Stimulated activated CD8-positive, alpha-beta memory T cell treated with anti-CD3 and anti-CD28 coated beads, Interleukin-2, amount 100 ng/mL, for 1 hour (primary cell): ENCODE measurements at regions not wholly inside any gene's neighbourhood (a gene's known extent, or its start where the extent isn't known, plus 50 kb on each side); places are given as distances from the start of the nearest gene placed in this dataset.
"Not testable (repeated sequence)": the region's sequence is repeated elsewhere in the genome, so short reads cannot be mapped to it uniquely, and the experiment has no call there.

ENCODE experiments used
- DNase-seq, 2 donors: peaks; one replicate each; pipeline ENCODE4 v3.0.0-alpha.2; 2020; ENCODE audit warnings: low read depth in 2 of 2

DNA sequence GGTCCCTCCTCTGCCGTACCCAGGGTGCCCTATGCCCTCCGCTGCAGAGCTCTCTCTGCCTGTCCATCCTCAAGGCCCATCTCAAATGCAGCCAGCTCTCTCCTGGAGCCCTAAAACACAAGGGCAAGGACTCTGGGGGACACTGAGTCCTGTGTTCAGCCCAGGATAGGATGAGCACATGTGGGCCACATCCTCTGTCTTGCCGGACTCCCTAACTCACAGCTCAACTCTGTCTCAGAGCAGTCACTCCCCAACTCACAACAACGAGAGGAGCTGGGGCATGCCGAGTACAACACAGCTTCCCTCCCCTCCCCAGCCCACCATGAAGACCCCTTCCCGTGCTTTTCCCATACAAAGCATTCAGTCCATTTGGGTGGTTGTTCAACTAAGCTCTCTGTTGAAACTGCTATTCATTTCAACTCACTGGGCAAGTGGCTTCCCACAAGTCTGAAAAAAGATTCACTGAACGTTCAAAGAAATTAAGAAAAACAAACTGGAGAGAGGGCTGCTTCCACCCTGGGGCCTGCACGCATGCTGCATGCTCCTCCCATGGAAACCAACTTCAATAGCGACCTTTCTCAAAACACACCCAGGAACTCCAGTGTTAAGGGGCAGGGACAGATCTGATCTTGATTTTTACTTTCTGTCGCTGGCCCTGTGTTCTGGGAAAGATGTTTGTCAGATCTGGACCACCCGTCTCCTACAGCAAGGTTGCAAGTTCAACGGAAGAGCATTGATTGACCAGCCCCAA lies 124.3 kb upstream of the IGF1R start:
- DNase-seq, result no peak

DNA sequence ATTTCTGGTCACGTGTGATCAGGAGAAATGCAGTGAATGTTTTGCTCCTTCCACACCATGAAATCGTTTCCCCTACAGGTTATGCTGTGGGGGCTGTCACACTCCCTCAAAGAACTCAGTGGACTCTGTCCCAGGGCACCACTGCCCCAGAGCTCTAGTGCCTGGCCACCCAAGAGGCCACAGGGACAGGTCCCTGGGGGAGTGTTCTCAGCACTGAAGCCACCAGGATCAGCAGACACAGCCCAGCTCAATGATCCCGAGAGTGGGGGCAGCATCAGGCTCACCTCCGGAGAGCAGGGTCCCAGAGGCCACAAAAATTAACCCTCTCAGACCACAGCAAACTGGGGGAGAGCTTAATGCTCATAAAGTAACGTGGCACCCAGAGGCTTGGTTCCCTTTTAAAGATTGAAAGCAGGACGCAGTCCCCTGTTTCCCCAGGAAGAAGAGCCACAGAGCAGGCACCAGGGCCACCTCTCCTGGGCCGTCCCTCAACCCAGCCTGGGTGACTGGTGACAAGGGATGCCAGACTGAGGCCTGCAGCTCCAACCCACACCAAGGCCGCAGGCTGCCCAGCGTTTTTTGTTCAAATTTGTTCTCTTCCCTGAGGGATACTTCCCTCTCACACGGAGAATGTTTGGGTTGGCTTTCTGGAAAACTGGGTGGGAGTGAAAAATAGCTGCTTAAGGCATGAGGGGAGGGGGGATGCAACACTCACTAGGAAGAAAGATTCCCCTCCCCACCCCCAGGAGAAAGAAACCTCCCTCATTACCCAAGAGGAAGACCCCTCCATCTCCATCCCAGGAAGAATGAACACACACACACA lies 123.3 kb upstream of the IGF1R start:
- DNase-seq, result no peak

DNA sequence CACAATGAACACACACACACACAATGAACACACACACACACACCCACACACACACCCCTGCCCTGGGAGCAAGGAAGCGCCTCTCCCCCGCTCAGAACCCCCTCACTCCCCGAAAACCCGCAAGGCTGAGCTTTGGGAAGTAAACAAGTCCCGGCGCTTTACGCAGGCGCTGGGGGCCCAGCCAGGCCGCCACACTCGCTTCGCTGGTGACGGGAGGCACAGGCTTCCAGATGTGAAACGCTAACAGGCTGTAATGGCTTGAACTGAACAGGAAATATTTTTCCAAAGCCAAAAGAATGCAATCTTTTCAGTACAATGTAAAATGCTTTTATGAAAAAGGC lies 122.7 kb upstream of the IGF1R start:
- DNase-seq, result no peak

DNA sequence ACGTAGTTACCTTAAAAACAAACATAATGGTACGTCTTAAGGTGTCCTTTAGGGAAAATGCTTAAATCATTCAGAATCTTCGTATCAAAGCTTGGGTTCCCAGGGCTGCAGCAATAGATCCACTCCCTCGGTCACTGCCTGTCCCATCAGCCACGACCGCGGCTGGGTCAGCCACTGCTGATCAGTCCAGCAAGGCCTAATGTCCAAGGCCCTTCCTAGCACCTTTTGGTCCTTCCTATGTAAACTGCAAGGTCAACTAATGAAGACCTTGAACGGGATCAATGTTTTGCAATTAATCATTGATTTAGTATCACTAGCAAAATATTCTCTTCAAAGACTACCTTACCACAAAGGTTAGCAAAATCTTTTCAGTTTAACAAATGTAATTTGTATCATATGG lies 122.2 kb upstream of the IGF1R start:
- DNase-seq, result no peak

DNA sequence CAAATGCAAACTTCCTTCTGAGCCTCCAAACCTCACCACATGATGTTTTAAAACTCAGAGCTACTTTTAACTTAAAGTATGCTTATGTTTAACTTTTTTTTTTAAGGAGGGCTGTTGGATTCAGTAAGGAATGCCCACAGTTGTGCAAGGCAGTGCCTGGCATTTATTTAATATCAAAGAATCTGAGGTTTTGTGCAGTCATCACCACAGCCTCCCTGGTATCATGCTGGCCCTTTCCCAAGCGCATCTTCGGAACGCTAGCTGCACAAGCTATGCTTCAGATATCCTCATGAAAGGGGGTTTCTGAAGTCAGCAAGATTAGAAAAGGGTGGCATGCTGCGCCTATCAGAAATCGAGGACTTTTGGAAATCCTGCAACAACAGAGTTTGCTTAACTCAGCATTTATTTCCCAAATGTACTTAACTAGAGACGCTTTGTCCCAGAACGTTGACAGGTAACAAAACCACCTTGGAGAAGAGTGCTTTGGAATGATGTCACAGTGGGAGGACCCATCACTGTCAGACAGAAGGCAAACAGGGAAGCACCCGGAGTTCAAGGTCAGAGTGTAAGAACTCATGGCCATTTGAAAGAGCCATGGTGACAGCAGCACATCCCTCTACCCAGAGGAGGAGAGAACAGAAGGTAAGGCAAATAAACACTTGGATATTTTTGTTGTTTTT lies 120.2 kb upstream of the IGF1R start:
- no peak for DNase-seq

DNA sequence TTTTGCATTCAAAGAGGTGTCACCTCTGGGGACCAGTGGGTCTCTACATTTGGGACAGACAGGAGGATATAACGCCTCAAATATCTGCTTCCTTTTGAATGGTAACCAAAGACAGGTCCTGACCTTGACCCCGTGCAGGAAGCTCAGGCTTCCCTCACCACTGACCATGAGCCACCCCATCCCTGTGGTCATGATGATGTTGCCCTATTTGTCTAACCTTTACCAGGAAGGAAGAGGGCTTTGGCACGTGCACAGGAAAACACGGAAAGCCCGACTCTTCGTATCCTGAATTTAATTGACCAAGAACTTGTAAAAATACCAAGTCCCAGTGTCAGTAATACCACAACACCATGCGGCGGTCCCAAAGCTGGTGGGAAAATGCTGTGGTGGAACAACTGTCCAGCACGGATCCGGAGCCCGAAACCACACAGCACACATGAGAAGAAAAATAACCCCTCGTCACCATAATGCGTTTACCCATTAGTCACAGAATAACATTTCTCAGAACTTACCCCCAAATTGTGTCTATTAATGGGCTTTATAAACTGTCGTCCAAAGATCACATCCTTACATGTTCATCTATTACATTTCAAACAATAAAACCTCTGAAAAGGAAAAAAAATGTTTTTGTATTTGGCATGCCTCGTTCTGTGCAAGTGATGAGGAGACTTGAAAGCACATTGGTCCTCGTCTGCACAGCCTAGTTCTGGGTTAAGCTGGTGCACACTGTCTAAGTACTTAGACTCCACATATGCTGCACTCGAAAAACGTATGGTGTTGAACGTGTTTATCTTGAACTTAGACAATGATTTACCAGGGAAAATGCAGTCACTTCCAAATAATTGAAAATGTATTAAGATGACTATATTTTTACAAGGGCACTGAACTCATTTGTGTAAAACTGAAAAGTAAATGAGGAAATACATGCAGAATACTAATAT lies 118.9 kb upstream of the IGF1R start:
- DNase-seq, result no peak

DNA sequence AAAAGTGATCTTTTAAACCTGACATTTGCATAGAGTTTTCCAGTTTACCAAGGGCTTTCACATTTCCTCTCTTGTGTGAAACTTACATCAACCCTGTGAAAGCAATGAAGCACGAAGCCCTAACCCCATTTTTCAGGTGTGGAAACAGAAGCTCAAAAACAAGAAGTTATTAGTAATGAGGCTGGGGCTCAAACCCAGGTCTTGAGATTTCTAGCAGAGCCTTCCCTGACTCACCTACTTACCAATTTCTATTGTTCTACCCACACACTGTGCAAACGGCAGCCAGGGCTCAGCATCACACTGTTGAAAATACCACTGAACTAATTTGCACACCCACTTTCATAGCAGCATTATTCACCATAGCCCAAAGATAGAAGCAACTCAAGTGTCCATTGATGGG lies 117.8 kb upstream of the IGF1R start:
- no peak for DNase-seq

DNA sequence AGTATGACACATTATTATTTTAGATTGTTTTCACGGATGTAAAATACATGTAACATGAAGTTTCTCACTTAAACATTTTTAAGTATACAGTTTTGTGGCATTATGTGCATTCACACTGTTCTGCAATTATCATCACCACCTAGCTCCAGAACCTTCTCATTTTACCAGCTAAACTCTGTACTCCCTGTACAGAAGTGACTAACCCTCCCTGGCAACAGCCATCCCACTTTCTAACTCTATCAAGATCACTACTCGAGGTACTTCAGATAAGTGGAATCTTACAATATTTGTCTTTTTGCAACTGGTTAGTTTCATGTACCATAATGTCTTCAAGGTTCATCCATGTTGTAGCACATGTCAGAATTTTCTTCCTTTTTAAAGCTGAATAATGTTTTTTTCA lies 116.3 kb upstream of the IGF1R start:
- DNase-seq, result no peak

DNA sequence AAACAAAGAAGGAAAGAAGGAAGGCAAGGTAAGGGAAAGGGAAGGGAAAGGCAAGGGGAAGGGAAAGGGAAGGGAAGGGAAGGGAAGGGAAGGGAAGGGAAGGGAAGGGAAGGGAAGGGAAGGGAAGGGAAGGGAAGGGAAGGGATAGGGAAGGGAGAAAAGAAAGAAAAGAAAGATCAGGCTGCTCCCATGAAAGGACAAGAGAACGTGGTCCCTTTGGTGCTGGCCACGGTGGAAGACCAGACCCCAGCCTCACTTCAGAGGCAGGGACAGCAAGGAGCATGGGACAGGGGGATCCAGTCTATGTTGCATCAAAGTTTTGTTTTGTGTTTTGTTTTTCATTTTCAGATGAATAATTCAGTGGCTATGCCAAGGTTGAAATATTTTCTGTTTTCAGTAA lies 111.4 kb upstream of the IGF1R start:
- DNase-seq, result no peak

DNA sequence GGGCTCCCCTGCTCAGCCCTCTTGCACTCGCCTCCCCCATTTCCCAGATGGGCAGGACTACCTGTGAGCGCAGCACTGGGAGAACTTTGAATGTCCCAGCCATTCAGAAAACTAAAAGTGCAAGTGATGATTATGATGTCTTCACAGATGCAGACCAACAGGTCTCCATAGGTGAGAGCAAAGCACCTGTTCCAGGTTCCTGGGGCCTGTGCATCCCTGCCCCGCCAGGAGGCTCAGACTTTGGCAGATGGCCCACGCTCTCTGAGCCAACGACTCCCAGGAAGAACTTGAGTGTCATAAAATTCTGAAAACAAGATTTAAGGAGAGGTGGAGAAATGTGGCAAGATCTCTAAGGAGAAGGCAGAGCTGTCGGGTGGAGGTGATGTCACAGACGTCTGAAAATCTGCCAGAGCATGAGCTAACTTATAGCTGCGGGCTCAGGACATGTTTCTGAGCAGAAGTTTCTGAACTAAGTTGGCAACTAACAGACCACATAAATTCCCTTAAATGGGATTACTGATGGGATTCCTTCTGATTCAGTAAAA lies 110.8 kb upstream of the IGF1R start:
- no peak for DNase-seq

DNA sequence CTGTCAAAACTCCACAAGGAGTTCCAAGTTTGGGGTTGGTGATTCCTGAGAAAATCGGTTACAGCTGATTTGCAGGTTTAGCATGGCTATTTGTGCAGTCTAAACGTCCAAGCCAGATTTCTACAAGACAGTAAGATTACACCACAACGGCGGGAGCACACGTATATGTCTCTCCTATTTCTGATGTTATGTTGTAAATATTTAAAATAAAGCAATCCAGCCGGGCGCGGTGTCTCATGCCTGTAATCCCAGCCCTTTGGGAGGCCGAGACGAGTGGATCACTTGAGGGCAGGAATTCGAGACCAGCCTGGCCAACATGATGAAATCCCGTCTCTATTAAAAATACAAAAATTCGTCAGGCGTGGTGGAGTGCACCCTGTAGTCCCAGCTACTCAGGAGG lies 106.8 kb upstream of the IGF1R start:
- no peak for DNase-seq

DNA sequence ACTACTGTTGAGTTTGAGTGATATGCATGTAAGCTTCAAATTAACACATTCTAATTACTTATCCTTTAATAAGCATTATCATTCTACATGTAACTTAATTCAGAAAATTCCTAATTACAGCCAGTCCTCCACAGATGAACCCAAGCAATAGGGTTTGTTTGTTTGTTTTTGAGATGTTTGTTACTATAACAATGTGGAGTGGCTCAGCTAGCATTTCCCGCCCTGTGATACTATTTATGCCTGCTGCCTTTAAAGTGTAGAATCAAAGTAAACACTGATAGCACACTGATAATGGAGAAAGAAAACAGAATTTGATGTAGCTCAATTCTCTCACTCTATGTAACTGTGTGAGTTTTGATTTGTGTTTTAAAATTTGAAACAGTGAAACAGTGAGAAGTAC lies 105.1 kb upstream of the IGF1R start:
- DNase-seq, result no peak

DNA sequence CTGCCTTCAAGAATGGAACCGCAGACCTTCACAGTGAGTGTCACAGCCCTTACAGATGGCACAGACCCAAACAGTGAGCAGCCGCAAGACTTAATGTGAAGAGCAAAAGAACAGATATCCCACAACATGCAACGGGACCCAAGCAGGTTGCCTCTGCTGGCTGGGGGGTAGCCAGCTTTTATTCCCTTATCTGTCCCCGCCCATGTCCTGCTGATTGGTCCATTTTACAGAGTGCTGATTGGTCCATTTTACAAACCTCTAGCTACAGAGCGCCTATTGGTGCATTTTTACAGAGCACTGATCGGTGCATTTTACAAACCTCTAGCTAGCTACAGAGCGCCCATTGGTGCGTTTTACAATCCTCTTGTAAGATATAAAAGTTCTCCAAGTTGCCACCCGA lies 102.0 kb upstream of the IGF1R start:
- DNase-seq, result no peak

DNA sequence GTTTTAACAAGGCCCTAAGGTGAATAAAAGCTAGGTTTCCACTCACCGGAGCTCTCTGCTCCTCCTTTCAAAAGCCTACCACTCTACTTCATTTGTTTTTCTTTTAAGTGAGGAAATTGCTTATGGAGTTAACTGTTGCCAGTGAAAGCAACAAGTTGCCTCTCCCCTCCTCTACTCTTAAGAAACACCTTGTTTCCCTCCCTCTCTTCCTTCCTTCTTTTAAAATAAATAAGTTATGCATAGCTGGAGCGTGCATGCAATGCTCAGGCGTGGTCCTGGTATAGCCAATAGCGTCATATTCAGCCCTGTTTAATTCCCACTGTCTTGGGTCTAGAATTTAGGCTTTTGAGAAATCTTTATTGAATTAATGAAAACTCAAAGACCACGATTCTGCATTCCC lies 101.1 kb upstream of the IGF1R start:
- DNase-seq, result no peak

DNA sequence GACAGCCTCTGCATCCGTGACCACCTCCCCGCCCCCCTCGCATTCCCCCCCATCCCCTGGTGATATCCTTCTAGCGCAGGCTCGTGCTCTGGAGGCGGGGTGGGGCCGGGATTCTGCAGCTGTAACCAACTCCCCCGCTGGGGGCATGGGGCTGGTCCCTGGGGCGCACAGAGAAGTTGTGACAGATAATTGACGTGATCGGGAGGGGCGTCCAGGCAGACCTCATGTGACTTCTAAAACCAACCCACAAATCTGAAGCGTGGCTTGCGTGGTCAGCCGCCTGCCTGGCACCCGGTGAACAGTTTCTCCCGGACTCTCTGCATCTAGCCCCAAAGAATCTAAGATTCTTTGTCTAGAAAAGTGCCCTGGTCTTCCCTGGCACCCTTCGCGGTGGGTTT lies 100.6 kb upstream of the IGF1R start:
- DNase-seq, result no peak

DNA sequence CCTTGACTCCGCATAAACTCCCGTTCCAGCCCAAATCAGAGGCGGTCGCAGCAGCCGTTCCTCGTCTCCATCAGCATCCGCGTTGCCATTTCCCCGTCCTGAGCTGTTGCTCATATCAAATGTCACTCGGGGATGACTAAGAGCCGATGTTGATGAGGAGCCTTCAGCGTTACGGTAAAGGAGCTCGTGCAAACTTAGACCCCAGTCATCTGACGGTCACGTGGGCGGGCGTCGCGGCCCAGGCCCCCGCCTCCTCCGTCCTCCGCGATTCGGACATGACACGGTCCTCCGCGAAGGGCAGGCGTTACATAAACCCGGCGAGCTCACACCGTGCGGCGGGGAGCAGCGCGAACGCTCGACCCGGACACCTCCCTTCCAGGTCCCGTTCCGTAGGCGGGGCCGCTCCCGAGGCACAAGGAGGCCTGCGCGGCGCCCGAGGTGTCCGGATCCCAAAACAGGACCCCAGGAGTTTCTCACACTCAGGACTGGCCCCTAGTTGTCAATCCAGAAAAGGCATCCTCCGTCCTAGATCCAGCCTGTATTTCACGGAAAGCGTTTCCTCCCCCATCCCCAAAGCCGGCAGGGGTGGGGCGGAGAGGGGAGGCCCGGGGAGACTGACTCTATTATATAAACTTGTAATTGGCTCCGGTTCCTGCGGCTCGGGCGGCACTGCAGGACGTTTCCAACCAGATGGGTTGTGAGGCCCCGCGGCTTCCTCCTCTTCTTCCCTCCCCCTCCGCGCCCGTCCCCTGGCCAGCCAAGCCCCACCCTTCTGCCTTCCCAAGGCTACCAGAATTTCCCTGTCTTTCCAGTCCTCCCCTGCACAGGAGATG lies 100.0 kb upstream of the IGF1R start:
- DNase-seq, result no peak

DNA sequence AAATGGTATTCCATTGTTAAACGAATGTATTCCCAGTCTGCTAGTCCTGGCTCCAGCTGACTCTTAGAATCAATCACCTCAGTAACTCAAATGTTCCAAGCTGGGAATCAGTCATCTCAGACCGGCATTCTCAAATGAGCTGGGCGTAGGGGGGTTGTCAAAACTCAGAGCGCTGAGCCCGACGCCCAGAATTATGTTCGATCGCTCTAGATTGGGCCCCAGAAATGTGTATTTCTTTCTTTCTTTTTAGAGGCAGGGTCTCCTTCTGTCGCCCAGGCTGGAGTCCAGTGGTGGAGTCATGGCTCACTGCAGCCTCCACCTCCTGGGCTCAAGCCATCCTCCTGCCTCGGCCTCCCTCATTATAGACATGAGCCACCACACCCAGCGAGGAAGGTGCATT lies 99.3 kb upstream of the IGF1R start:
- no peak for DNase-seq

DNA sequence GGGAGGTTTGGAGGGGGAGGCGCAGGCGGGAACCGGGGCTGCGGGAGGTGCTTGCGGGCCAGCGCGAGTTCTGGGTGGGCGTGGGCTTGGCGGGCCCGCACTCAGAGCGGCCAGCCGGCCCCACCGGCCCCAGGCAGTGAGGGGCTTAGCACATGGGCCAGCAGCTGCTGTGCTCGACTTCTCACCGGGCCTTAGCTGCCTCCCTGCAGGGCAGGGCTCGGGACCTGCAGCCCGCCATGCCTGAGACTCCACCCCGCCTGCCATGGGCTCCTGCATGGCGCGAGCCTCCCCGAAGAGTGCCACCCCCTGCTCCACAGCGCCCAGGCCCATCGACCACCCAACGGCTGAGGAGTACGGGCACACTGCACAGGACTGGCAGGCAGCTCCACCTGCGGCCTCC lies 98.6 kb upstream of the IGF1R start:
- DNase-seq, result no peak

DNA sequence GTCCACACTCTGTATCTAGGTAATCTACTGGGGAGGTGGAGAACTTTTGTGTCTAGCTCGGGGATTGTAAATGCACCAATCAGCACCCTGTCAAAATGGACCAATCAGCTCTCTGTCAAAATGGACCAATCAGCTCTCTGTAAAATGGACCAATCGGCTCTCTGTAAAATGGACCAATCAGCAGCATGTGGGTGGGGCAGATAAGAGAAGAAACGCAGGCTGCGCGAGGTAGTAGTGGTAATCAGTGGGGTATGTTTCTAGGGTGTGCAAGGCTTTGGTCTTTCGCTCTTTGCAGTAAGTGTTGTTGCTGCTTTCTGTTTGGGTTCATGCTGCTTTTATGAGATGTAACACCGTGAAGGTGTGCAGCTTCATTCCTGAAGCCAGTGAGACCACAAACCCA lies 98.0 kb upstream of the IGF1R start:
- DNase-seq, result not testable (repeated sequence)

DNA sequence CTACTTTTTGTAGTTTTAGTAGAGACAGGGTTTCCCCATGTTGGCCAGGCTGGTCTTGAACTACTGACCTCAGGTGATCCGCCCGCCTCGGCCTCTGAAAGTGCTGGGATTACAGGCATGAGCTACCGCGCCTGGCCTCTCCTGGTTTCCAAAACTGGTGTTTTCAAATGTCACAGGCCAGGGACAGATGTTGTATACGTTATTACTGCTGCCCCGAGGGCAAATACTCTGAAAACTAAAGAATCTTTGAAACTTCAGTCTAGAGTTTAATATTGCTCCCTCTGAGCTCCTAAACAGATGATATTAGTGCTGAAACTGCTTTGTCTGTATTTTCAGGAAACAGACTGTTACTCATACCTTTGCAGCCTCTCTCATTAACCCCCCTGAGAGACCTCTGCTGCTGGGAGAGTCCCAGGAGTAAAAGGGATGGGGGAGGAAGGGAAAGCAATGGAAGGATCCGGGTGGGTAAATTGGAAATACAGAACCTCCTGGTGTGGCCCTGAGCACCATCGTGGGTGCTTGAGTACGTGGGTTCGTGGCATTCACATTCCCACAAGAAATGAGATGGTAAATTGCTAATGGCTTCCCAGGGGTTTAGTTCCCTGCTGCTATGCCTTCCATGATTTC lies 96.3 kb upstream of the IGF1R start:
- DNase-seq, result no peak
